Hepatocyte (in vitro differentiated cells): ENCODE measurements at regions not wholly inside any gene's neighbourhood (a gene's known extent, or its start where the extent isn't known, plus 50 kb on each side); places are given as distances from the start of the nearest gene placed in this dataset.

ENCODE experiments used
- CTCF ChIP-seq: fragments of 200-600 bp; sonication (generic); IDR thresholded peaks from 2 replicates; pipeline ENCODE4 v1.5.1; 2016; ENCODE audit warnings: antibody characterized with exemption, mild to moderate bottlenecking; ENCODE audit not compliant: poor library complexity
- EZH2 ChIP-seq: fragments of 200-600 bp; sonication (generic); IDR thresholded peaks from 2 replicates; pipeline ENCODE4 v1.6.1; 2016; ENCODE audit warnings: antibody characterized with exemption, mild to moderate bottlenecking, borderline replicate concordance
- EZH2phosphoT487 ChIP-seq: fragments of 200-600 bp; sonication (generic); IDR thresholded peaks from one replicate; pipeline ENCODE4 v1.6.1; 2018; ENCODE audit warnings: antibody characterized with exemption, mild to moderate bottlenecking, low read depth, moderate library complexity; ENCODE audit not compliant: unreplicated experiment, severe bottlenecking

- TF ChIP-seq CTCF (no peak), EZH2phosphoT487 (no peak), EZH2 (no peak)
Measured at GRCh38 chr13:33683376-33683775, 134.6 kb upstream of the RFC3 start.
